ENCODE measurements at regions not wholly inside any gene's neighbourhood (a gene's known extent, or its start where the extent isn't known, plus 50 kb on each side); places are given as distances from the start of the nearest gene placed in this dataset.

GRCh38 chr10:80964179-80964578 lies 426.5 kb downstream of the SH2D4B start:
- WGBS, 2 experiments (ENCODE audit: extremely low coverage in 2 of 2, insufficient read length in 1 of 2), result no CpG with 5 or more reads among the region's 2 CpGs
- ATAC-seq (ENCODE audit: low read depth) (no peak), DNase-seq (no peak)
- Histone ChIP-seq H3K9ac (ENCODE audit: low read depth, low read length) (no peak overlapping the region), H3K4ac (ENCODE audit: low read depth, low read length) (no peak overlapping the region), H2AK5ac (ENCODE audit: low read depth, low read length) (no peak overlapping the region), H3K4me2 (ENCODE audit: low read depth, low read length) (no peak overlapping the region), H2BK15ac (ENCODE audit: low read depth, low read length) (no peak overlapping the region), H2AK9ac (replicated peaks; ENCODE audit: low read depth, low read length, poor library complexity) (no peak overlapping the region), H3K36me3 (ENCODE audit: control insufficient read depth, insufficient read depth, low read length) (no peaks in the 10 kb centered on the region), H2AFZ (replicated peaks; ENCODE audit: low read length, poor library complexity) (no peak overlapping the region), H3K9me3 (ENCODE audit: control insufficient read depth, insufficient read depth, low read length) (no peaks in the 10 kb centered on the region; the same call in 1 of the 2 replicates), H3K14ac (replicated peaks; ENCODE audit: low read depth, low read length) (no peak overlapping the region), H3K4me1 (ENCODE audit: control insufficient read depth, insufficient read depth, low read length) (no peaks in the 10 kb centered on the region), H4K5ac (ENCODE audit: low read depth, low read length) (no peak overlapping the region), H2BK120ac (ENCODE audit: low read depth, low read length) (no peak overlapping the region), H4K8ac (ENCODE audit: low read depth in 2 of 2, low read length in 2 of 2) (no peak overlapping the region), H3K27ac (ENCODE audit: insufficient read depth, low read length) (no peak overlapping the region), H3K4me3 (ENCODE audit: insufficient read depth, low read depth, low read length) (no peak overlapping the region), H3K79me1 (ENCODE audit: low read depth in 1 of 2, low read length in 2 of 2) (no peaks in the 10 kb centered on the region), H3K18ac (ENCODE audit: low read depth, low read length) (no peak overlapping the region), H2BK5ac (ENCODE audit: low read depth, low read length, poor library complexity, severe bottlenecking) (no peak overlapping the region), H3K23ac (ENCODE audit: low read depth, low read length) (no peak overlapping the region), H3K56ac (ENCODE audit: extremely low read depth, insufficient read depth, low read length) (no peak overlapping the region), H2BK20ac (ENCODE audit: low read depth, low read length) (no peak overlapping the region), H3K9me1 (ENCODE audit: insufficient read depth, low read length) (no peaks in the 10 kb centered on the region), H4K20me1 (ENCODE audit: insufficient read depth, low read length) (no peaks in the 10 kb centered on the region), H4K91ac (ENCODE audit: insufficient read depth, low read depth, low read length) (no peak overlapping the region), H3K27me3 (ENCODE audit: control insufficient read depth, insufficient read depth, low read length) (no peaks in the 10 kb centered on the region)
- intact Hi-C loops (cut with micrococcal nuclease) (no loop called here), dilution Hi-C loops (cut with HindIII; ENCODE audit: low sequenced_read_pairs, unreplicated experiment) (no loop called here), in situ Hi-C loops (cut with MboI; ENCODE audit: low sequenced_read_pairs) (no loop called here)
- POLR2A ChIA-PET (ENCODE audit: unreplicated experiment), result no interaction called here
- CTCF ChIA-PET, result no interaction called here
- TF ChIP-seq ELK1 (IDR thresholded peaks at IDR 0.05; ENCODE audit: borderline replicate concordance, low read depth, low read length), result no peak
- TF ChIP-seq FOS (IDR thresholded peaks at IDR 0.05; ENCODE audit: low read depth, low read length), result no peak
- no peak for TF ChIP-seq CHD1 (IDR thresholded peaks at IDR 0.05; ENCODE audit: low read depth, low read length)
- no TSS peak for BruUV-seq (replicated peaks)

Measured in IMR-90 (cell line).